Prostate gland (tissue), 2 donors: ENCODE measurements at regions not wholly inside any gene's neighbourhood (a gene's known extent, or its start where the extent isn't known, plus 50 kb on each side); places are given as distances from the start of the nearest gene placed in this dataset.

ENCODE experiments used
- CTCF ChIP-seq, 4 experiments: fragments of 200-600 bp in 2 of 4; fragments of 450-650 bp in 2 of 4; sonication (generic) in 2 of 4; IDR thresholded peaks; 1 replicate in 3 of 4; 2 replicates in 1 of 4; pipeline ENCODE4 v1.5.1; 2016 to 2019; ENCODE audit warnings: antibody characterized with exemption in 4 of 4, mild to moderate bottlenecking in 2 of 4, moderate library complexity in 2 of 4
- POLR2A ChIP-seq: fragments of 450-650 bp; IDR thresholded peaks from one replicate; pipeline ENCODE4 v1.6.1; 2016; ENCODE audit warnings: antibody characterized with exemption, mild to moderate bottlenecking

- TF ChIP-seq CTCF (IDR thresholded peaks at IDR 0.05) (no peak), POLR2A (no peak)
These were observed 140.8 kb upstream of the ZNF608 start for GRCh38 chr5:124887223-124887622.
